Brain microvascular endothelial cell (primary cell): ENCODE measurements at regions not wholly inside any gene's neighbourhood (a gene's known extent, or its start where the extent isn't known, plus 50 kb on each side); places are given as distances from the start of the nearest gene placed in this dataset.

Experiments
- DNase-seq: peaks from one replicate; pipeline ENCODE4 v3.0.0-alpha.2; 2020
- H3K27ac ChIP-seq: fragments of 250-450 bp; sonication (Bioruptor Pico); 2 replicates; pipeline ENCODE4 v1.5.1; 2020; ENCODE audit warnings: mild to moderate bottlenecking, moderate library complexity
- H3K27me3 ChIP-seq: fragments of 250-450 bp; sonication (Bioruptor Pico); replicated peaks from 2 replicates; pipeline ENCODE4 v1.5.1; 2020; ENCODE audit warnings: mild to moderate bottlenecking
- H3K36me3 ChIP-seq: fragments of 250-450 bp; sonication (Bioruptor Pico); replicated peaks from 2 replicates; pipeline ENCODE4 v1.5.1; 2020; ENCODE audit warnings: mild to moderate bottlenecking
- H3K4me3 ChIP-seq: 2 replicates; pipeline ENCODE4 v1.5.1; 2011; ENCODE audit warnings: low read depth, mild to moderate bottlenecking, control low read depth, low read length, moderate library complexity
- in situ Hi-C: cut with HindIII; loops from 2 replicates; pipeline ENCODE4 v1.10.0; 2017; ENCODE audit warnings: low sequenced_read_pairs, low pct_ligation_motif_present
- TF ChIP-seq, protein P1 (sequence below): IDR thresholded peaks from 2 replicates; pipeline ENCODE4 v1.5.1; 2011; ENCODE audit warnings: low read depth, mild to moderate bottlenecking, moderate library complexity, low read length, control low read depth, inconsistent platforms; ENCODE audit errors: missing control alignments

DNA sequence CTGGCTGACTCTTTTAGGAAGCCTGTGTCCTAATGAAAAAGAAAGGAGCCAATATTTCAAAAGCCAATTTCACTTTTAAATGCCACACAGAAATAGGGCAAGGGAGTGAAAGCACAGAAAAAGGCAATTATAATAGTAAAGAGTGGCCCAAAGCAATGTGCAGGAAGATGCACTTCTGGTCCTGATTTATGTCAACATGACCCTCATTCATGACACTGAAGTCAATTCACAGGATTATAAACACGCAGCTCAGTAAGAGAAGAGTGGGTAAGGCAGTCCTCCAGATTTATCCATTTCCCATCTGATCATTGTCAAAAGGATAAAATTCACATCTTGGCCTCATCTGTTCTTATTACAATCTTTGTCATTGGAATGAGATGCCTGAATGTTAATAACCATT lies 1049.7 kb upstream of the RAG2 start:
- TF ChIP-seq, protein P1, sequence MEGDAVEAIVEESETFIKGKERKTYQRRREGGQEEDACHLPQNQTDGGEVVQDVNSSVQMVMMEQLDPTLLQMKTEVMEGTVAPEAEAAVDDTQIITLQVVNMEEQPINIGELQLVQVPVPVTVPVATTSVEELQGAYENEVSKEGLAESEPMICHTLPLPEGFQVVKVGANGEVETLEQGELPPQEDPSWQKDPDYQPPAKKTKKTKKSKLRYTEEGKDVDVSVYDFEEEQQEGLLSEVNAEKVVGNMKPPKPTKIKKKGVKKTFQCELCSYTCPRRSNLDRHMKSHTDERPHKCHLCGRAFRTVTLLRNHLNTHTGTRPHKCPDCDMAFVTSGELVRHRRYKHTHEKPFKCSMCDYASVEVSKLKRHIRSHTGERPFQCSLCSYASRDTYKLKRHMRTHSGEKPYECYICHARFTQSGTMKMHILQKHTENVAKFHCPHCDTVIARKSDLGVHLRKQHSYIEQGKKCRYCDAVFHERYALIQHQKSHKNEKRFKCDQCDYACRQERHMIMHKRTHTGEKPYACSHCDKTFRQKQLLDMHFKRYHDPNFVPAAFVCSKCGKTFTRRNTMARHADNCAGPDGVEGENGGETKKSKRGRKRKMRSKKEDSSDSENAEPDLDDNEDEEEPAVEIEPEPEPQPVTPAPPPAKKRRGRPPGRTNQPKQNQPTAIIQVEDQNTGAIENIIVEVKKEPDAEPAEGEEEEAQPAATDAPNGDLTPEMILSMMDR, result no peak
- in situ Hi-C loops, result no loop called here
- H3K27me3 ChIP-seq, result no peaks in the 10 kb centered on the region

DNA sequence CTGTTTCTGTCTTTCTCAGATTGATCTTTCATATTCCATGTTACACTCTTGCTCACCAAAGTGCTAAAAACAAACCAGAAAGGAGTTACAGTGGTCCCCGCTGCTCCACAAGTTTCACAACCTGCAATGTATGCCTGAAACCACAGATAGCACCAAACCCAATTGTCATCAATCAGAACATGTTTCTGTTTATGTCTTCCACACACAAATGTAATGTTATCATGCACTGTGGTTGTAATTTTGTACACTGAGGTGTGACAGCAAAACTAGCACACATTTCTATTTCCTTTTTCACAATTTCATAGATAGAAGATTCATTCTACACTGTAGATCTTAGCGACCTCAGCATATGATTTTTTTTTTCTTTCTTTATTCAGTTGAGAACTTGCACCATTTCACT lies 1045.9 kb upstream of the RAG2 start:
- H3K27me3 ChIP-seq, result no peaks in the 10 kb centered on the region
- TF ChIP-seq, protein P1, result no peak
- H3K36me3 ChIP-seq, result no peaks in the 10 kb centered on the region
- DNase-seq, result no peak
- H3K4me3 ChIP-seq, result no peak overlapping the region
- H3K27ac ChIP-seq, result no peak overlapping the region
- in situ Hi-C loops, result no loop called here

More for the DNA sequence above, 1049.7 kb upstream of the RAG2 start:
- DNase-seq, result no peak
- Histone ChIP-seq H3K36me3 (no peaks in the 10 kb centered on the region), H3K4me3 (no peak overlapping the region), H3K27ac (no peak overlapping the region)

DNA sequence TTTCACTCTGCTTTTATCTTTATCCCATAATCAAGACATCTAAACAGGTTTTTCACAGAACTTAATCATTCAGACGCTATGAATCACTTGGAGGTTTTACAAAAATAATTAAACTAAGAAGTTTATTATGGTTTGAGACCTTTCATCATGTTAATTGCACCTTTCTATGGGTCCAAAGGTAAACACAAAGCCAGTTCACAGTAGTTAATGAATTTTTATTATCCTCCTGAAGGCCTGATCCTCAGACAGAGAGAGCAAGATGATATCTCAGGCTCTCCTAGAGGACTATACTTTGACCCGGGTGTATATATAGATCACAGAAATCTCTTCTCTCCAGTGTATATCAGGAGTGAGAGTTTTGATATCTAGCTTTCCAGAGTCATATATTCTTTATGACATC lies 1044.3 kb upstream of the RAG2 start:
- in situ Hi-C loops, result no loop called here
- TF ChIP-seq, protein P1, result no peak
- no peak for DNase-seq
- H3K27ac ChIP-seq, result no peak overlapping the region
- H3K4me3 ChIP-seq, result no peak overlapping the region
- H3K27me3 ChIP-seq, result no peaks in the 10 kb centered on the region
- H3K36me3 ChIP-seq, result no peaks in the 10 kb centered on the region

DNA sequence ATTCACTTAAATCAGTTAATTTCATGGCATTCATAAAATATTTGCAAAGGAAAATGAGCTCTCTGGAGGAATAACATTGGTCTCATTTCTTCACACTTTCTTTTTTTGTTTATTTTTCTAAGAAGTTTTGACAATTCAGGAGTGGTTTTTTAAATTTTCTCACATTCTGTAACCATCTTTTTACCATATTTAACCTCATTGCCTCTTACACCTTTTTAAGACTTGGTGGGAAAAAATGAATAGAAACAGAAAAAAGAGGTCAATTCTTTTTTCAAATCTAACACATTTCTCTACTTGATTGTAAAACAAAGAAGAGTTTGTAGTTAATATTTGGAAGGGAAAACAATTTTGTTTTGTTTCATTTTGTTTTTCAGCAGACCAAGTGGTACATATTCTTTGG lies 1034.7 kb upstream of the RAG2 start:
- H3K4me3 ChIP-seq, result no peak overlapping the region
- H3K27me3 ChIP-seq, result no peaks in the 10 kb centered on the region
- TF ChIP-seq, protein P1, result no peak
- DNase-seq, result no peak
- in situ Hi-C loops, result no loop called here
- no peak overlapping the region for H3K27ac ChIP-seq
- no peaks in the 10 kb centered on the region for H3K36me3 ChIP-seq

DNA sequence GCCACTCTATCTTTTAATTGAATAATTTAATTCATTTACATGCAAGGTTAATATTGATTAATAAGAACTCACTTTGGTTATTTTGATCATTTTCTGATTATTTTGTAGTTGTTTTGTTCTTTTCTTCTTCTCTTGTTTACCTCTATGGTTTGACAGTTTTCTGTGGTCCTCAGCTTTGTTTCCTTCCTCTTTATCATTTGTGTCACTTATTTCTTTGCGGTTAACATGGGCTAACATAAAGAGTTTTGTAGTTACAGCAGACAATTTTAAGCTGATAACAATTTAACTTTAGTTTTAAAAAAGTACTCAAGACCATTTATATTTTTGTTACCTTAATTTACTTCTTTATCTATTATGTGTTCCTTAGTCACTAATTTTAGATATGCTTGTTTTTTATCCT lies 1032.8 kb upstream of the RAG2 start:
- in situ Hi-C loops, result no loop called here
- H3K27me3 ChIP-seq, result no peaks in the 10 kb centered on the region
- no peak overlapping the region for H3K27ac ChIP-seq
- no peak overlapping the region for H3K4me3 ChIP-seq
- TF ChIP-seq, protein P1, result no peak
- no peaks in the 10 kb centered on the region for H3K36me3 ChIP-seq
- no peak for DNase-seq

GRCh38 chr11:37623778-37624177 lies 1025.7 kb upstream of the RAG2 start:
- DNase-seq, result no peak
- H3K27me3 ChIP-seq, result no peaks in the 10 kb centered on the region
- in situ Hi-C loops, result no loop called here
- TF ChIP-seq, protein P1, result no peak
- no peaks in the 10 kb centered on the region for H3K36me3 ChIP-seq
- no peak overlapping the region for H3K4me3 ChIP-seq
- no peak overlapping the region for H3K27ac ChIP-seq
